Esophagus squamous epithelium (tissue), 5 donors: ENCODE measurements at regions not wholly inside any gene's neighbourhood (a gene's known extent, or its start where the extent isn't known, plus 50 kb on each side); places are given as distances from the start of the nearest gene placed in this dataset.
A peak's percentile ranks its signal among the peaks of the same experiment; 100 is the strongest.

Experiments used
- DNase-seq: peaks from one replicate; lab custom pipeline; 2025; lab: John Stamatoyannopoulos, UW
- H3K27ac ChIP-seq, 4 donors: fragments of 200-600 bp; sonication (generic); one replicate each; pipeline ENCODE4 v1.5.1; 2016 to 2019; ENCODE audit warnings: mild to moderate bottlenecking in 1 of 4
- H3K27me3 ChIP-seq, 4 donors: fragments of 200-600 bp; sonication (generic); 1 replicate in 3 of 4; 2 replicates in 1 of 4; pipeline versions ENCODE4 v1.5.1 to v1.6.0; 2017 to 2021; ENCODE audit warnings: antibody characterized with exemption in 1 of 4
- H3K36me3 ChIP-seq, 3 donors: fragments of 200-600 bp; sonication (generic); one replicate each; pipeline ENCODE4 v1.5.1; 2016 to 2019
- H3K4me1 ChIP-seq, 3 donors: fragments of 200-600 bp; sonication (generic); one replicate each; pipeline ENCODE4 v1.5.1; 2017 to 2019
- H3K4me3 ChIP-seq, 4 donors: fragments of 200-600 bp; sonication (generic); 1 replicate in 3 of 4; 2 replicates in 1 of 4; pipeline ENCODE4 v1.5.1; 2016 to 2019; ENCODE audit warnings: mild to moderate bottlenecking in 2 of 4, moderate library complexity in 1 of 4
- H3K9me3 ChIP-seq, 3 donors: fragments of 200-600 bp; sonication (generic); one replicate each; pipeline ENCODE4 v1.5.1; 2016 to 2019
- CTCF ChIP-seq, 6 experiments: fragments of 450-650 bp in 4 of 6; fragments of 200-600 bp in 2 of 6; sonication (generic) in 2 of 6; IDR thresholded peaks; one replicate each; pipeline ENCODE4 v1.5.1; 2016 to 2019; ENCODE audit warnings: antibody characterized with exemption in 6 of 6, mild to moderate bottlenecking in 4 of 6, moderate library complexity in 4 of 6
- POLR2A ChIP-seq, 4 donors: fragments of 450-650 bp; IDR thresholded peaks; one replicate each; pipeline ENCODE4 v1.6.1; 2017; ENCODE audit warnings: antibody characterized with exemption in 4 of 4, mild to moderate bottlenecking in 4 of 4, moderate library complexity in 3 of 4
- WGBS, 2 donors: methylation state at CpG; one replicate each; pipeline ENCODE4 v1.1.5; 2018; 5-methylcytosine and 5-hydroxymethylcytosine counted together
- intact Hi-C: fragments of 100-400 bp; cut with DNase I; formaldehyde crosslinking; loops from one replicate; pipeline ENCODE4 v1.15.0; 2022
- donor health status: DM: yes; HTN: yes; CAD: no.

- Histone ChIP-seq H3K4me1 (peaks cover 0 to 10% (median 0%) of the 10 kb centered on the region in 3 donors), H3K36me3 (no peaks in the 10 kb centered on the region), H3K9me3 (no peaks in the 10 kb centered on the region), H3K4me3 (no peak overlapping the region), H3K27ac (no peak overlapping the region), H3K27me3 (peaks cover 0 to 3% (median 0%) of the 10 kb centered on the region in 4 donors)
- TF ChIP-seq POLR2A (IDR thresholded peaks at IDR 0.05) (no peak), CTCF (IDR thresholded peaks at IDR 0.05) (no peak)
- no peak for DNase-seq
- WGBS, 2 donors: 71 to 78% methylated on average over 7 of the region's 7 CpGs
- intact Hi-C loops: no loop called here
These were observed 532.3 kb upstream of the ATP11B start for GRCh38 chr3:182261041-182261440.

- Histone ChIP-seq H3K27me3 (no peaks in the 10 kb centered on the region), H3K27ac (no peak overlapping the region), H3K4me3 (no peak overlapping the region), H3K36me3 (no peaks in the 10 kb centered on the region), H3K4me1 (no peaks in the 10 kb centered on the region), H3K9me3 (no peaks in the 10 kb centered on the region)
- TF ChIP-seq POLR2A (IDR thresholded peaks at IDR 0.05) (no peak), CTCF (IDR thresholded peaks at IDR 0.05) (no peak)
- intact Hi-C loops: no loop called here
- WGBS, 2 donors: 38 to 49% methylated on average over 4 of the region's 4 CpGs
- DNase-seq: no peak
These were observed 524.6 kb upstream of the ATP11B start for GRCh38 chr3:182268711-182269110.

GRCh38 chr3:182276512-182276911, 516.8 kb upstream of the ATP11B start:
- H3K27ac ChIP-seq: no peak overlapping the region
- intact Hi-C loops: no loop called here
- DNase-seq: no peak
- H3K27me3 ChIP-seq: no peaks in the 10 kb centered on the region
- H3K9me3 ChIP-seq: no peaks in the 10 kb centered on the region
- 47 to 53% methylated on average over 3 to 4 of the region's 4 CpGs for WGBS, 2 donors
- H3K4me1 ChIP-seq: no peaks in the 10 kb centered on the region
- no peak overlapping the region for H3K4me3 ChIP-seq
- no peaks in the 10 kb centered on the region for H3K36me3 ChIP-seq
- no peak for TF ChIP-seq CTCF (IDR thresholded peaks at IDR 0.05)
- no peak for TF ChIP-seq POLR2A (IDR thresholded peaks at IDR 0.05)

GRCh38 chr3:182284793-182285192, 508.5 kb upstream of the ATP11B start:
- WGBS, 2 donors: 31 to 35% methylated on average over 5 of the region's 5 CpGs
- peak overlapping the region in 3 of 4 donors; percentile 5 to 60 (median 52) for H3K27ac ChIP-seq

GRCh38 chr3:182292591-182292990, 500.7 kb upstream of the ATP11B start:
- Histone ChIP-seq H3K4me3 (no peak overlapping the region), H3K27me3 (no peaks in the 10 kb centered on the region), H3K4me1 (no peaks in the 10 kb centered on the region), H3K36me3 (no peaks in the 10 kb centered on the region), H3K9me3 (no peaks in the 10 kb centered on the region), H3K27ac (no peak overlapping the region)
- no peak for DNase-seq
- intact Hi-C loops: no loop called here
- TF ChIP-seq POLR2A (IDR thresholded peaks at IDR 0.05): no peak
- TF ChIP-seq CTCF (IDR thresholded peaks at IDR 0.05): no peak
- 59 to 60% methylated on average over 1 of the region's 1 CpG for WGBS, 2 donors

More at GRCh38 chr3:182284793-182285192, 508.5 kb upstream of the ATP11B start:
- DNase-seq: no peak
- intact Hi-C loops: no loop called here
- no peak for TF ChIP-seq CTCF (IDR thresholded peaks at IDR 0.05)
- no peak for TF ChIP-seq POLR2A (IDR thresholded peaks at IDR 0.05)
- no peak overlapping the region for H3K4me3 ChIP-seq
- H3K27me3 ChIP-seq: no peaks in the 10 kb centered on the region
- H3K36me3 ChIP-seq: no peaks in the 10 kb centered on the region
- H3K9me3 ChIP-seq: no peaks in the 10 kb centered on the region
- peaks cover 0 to 16% (median 0%) of the 10 kb centered on the region in 3 donors for H3K4me1 ChIP-seq
